ENCODE measurements at regions not wholly inside any gene's neighbourhood (a gene's known extent, or its start where the extent isn't known, plus 50 kb on each side); places are given as distances from the start of the nearest gene placed in this dataset.
"Not testable (repeated sequence)": the region's sequence is repeated elsewhere in the genome, so short reads cannot be mapped to it uniquely, and the experiment has no call there.

DNA sequence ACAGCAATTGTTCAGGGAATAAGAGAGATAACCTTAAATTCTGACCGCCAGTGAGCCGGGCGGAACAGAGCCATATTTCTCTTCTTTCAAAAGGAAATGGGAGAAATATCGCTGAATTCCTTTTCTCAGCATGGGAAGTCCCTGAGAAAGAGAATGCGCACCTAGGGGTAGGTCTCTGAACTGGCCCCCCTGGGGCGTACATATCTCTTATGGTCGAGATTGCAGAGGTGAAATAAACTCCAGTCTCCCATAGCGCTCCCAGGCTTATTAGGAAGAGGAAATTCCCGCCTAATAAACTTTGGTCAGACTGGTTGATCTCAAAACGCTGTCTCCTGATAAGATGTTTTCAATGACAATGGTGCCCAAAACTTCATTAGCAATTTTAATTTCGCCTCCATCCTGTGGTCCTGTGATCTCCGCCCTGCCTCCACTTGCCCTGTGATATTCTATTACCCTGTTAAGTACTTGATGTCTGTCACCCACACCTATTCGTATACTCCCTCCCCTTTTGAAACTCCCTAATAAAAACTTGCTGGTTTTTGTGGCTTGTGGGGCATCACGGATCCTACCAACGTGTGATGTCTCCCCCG lies 195.8 kb upstream of the HMCN1 start:
- not testable (repeated sequence) for DNase-seq

DNA sequence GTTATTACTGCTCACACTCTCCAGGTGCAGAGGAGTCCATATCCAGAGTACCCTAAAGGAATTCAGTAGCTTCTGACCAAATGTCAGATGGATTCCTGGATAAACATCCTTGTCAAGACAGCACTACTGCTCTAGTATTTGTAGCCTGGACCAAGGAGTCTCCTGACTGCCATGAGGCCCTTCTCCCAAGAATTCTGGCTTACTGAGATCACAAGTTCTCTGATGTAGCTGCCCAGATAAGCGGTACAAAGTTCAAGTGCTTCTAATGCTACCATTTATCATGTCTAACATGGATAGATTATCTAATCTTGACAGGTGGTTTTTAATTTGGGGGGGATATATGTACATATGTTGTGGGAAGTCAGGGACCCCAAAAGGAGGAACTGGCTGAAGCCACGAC lies 196.6 kb upstream of the HMCN1 start:
- DNase-seq, result no peak

DNA sequence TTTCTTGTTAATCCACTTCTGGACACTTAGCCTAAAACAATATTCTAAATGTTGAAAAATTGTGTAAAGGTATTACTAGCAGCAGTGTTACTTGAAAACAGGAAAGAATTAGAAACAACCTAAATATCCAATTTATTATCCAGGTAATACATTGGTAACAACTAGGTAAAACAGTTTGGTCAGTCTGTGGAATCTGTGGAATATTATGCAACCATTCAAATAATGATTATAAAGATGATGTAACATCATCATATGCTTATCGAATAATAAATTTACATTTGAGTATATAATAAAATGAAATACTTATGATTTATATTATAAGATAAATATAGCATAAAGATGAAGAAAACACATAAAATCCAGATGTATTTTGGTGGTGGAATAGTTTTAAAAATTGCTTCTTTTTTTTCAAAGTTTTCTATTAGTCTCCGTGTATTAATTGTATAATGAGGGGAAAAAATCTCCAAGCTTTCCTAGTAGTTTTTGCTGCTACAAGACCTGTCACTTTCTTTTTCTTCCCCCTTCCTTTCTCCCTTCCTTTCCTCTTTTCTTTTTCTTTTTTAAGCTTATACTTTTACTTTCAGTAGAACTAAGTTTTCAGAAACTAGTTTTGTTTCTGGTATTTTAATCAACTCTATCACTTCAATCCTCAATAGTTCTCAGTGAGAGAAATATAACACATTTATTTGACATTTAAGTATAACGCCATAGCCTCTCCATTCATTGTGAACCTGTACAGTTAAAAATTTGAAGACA lies 197.8 kb upstream of the HMCN1 start:
- DNase-seq, result no peak

DNA sequence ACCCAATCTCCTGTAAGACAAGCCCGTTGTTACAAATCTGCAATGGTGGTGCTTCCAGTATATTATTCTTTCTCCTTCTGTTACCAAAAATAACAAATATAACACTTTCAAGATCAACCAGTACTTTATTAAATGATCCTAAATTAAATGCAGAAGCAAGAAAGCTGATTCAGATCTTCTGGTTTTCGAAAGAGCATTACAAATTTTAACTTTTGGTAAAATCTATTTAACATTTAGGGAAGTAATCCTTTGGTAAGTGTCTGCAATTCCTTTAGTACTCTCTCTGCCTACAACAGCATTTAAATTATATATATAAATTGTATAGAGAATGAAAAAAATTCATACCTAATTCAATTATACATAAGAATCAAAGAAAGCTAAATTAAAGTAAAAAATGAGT lies 198.6 kb upstream of the HMCN1 start:
- no peak for DNase-seq

DNA sequence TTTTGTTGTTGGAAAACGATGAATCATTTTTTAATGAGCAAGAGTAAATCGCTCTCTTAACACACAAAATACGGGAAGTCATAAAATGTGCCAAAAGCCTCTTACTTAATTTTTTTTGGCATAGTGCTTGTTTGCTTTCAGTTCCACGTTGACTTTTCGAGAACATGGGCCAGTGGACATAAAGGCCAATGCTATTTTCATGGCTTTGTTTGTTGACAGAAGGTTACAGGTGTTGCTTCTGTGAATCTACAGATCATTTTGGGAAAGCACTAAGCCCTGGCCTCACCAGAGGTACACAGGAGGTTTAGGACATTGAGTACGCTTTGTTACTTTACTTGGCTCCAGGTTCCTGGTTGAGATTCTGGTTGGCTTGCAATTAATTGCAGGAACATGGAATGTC lies 199.4 kb upstream of the HMCN1 start:
- no peak for DNase-seq

DNA sequence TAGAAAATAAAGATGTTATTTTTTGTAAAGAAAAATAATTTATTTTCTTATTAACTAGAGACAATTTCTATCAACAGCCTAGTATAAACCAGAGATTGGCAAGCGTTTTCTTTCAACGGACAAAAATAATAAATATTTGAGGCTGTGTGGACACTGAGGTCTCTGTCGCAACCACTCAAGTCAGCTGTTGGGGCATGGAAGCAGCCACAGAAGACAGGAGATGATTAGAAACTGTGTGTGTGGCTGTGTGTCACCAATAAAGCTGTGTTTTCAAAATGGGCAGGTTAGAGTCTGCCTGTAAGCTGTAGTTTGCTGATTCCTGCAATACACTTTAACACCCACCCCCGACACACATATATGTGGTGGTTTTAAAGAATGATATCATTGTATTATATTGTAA lies 200.6 kb upstream of the HMCN1 start:
- no peak for DNase-seq

DNA sequence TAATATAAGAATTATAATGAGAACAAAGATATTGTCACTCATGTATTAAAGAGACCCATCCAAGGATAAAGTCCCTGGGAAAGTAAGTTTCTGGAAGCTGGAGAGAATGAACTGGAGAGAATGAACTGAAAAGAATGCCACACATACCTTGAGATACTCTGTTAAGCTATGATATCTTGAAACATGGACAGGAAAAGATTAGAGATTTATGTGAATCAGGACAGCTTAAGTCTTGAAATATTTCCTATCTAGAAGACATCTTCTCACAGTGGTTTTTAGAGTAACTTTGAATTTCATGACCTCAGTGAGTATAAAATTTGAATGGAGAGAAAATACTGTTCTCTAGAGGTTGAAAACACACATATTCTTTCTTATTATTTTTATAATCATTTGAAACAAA lies 201.3 kb upstream of the HMCN1 start:
- DNase-seq, result no peak

DNA sequence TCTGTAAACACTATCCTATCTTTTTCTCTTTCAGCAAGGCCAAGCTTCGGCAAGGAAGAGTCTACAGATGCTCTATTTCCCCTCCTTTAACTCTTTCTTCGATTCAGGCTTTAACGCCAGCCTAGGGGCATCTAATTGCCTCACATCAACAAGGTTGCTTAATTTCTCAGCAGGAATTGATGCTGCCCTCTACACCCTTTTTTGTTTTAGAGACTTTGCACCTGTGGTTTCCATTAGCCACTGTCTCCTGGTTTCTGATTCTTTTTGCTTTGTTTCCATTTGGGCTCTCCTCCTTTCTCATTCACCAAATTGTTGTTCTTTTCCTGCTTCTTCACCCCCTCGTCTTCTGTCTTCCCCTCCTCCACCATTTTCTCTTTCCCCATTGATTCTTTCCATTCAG lies 202.4 kb upstream of the HMCN1 start:
- no peak for DNase-seq

DNA sequence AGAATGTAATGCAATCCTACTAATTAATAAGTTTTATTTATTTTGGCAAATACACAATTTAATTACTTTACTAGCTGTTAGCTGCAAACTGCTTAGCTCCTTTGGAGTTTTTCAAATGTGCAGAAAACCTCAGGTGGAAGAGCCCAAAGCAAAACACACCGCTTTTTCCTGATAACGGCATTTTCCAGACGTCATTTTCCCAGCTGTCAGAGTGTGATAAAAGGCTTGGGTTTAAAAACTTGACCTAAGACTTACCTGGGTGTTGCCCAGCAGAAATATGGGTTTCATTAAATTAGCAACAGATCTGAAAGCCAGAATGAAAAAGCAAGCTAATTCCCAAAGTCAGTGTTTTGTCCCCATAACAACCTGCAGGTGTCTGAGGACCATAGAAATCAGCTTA lies 204.0 kb upstream of the HMCN1 start:
- no peak for DNase-seq

DNA sequence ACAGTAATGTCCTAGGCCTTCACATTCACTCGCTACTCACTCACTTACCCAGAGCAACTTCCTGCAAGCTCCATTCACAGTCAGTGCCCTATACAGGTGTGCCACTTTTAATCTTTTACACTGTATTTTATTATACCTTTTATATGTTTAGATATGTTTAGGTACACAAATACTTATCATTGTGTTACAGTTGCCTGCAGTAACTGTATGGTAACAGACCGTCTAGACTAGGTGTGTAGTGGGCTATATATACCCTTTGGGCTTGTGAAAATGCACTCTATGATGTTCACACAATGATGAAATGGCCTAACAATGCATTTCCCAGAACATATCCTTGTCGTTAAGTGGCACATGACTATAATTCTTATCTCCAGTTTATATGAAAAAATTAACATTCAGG lies 204.5 kb upstream of the HMCN1 start:
- no peak for DNase-seq

DNA sequence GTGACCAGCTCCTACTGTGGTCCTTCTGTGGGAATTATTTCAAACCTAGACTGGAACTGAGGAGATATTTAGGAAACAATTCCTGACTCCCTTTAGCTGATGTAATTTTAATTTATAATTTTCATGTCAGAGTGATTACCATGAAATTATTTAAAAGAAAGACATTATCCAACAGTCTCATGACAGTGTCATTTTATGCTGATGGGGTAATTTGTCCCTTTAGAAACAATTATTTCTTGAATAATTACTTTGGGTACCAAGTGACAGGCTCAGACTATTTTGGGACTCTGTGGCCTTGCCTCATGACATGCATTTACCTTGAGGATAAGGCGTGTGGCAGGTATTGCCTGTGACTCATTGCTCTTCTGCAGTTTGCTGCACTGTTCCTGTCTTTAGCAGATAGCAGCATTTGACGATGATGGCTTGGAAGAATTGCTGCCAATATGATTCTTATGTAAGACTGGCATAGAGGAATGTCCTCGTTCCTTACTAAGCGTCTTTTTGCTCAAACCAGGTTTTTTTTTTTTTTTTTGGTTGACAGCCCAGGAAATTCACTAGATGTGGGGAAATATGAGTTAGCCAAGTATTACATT lies 206.0 kb upstream of the HMCN1 start:
- no peak for DNase-seq

DNA sequence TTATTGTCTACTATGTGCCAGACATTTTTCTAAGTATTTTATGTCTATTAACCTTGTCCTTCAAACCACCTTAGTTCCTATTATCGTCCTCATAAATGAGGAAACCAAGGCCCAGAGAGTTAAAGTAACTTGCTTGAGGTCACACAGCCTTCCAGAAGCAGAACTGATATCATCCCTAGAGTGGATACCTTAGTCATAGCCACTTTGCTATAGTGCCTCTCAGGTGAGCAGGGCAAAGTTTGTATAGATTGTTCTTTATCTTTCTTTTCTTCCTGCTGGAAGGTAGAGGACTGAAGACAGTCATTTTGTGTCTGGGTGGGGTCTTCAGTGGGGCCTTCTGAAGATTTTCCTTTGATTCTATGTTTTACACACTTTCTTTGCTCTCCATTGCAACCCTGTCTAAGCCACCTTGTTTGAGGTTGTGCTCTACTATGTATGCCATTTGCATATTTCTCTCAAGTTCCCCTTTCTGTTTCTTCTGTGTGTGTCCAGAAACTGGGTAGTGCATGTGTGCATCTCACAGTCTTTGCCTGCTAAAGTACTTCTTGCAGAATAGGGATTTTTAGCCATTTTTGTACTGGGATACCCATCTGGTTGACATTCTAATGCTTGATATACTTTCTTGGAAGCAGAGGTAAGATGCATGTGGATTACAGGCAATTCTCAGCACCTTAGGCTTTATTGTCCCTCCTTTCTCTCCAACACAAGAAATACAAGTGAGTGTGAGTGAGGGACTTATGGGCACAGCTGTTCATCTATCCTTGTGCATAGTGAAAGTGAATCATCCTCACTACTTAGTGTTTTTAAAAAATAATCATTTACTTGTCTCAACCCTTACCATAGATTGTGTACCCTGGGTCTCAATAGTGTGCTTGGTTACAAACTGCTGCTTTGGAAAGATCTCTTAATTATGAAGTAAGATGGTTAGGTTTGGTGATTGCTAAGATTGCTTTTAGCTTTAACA lies 207.6 kb upstream of the HMCN1 start:
- DNase-seq, result no peak

DNA sequence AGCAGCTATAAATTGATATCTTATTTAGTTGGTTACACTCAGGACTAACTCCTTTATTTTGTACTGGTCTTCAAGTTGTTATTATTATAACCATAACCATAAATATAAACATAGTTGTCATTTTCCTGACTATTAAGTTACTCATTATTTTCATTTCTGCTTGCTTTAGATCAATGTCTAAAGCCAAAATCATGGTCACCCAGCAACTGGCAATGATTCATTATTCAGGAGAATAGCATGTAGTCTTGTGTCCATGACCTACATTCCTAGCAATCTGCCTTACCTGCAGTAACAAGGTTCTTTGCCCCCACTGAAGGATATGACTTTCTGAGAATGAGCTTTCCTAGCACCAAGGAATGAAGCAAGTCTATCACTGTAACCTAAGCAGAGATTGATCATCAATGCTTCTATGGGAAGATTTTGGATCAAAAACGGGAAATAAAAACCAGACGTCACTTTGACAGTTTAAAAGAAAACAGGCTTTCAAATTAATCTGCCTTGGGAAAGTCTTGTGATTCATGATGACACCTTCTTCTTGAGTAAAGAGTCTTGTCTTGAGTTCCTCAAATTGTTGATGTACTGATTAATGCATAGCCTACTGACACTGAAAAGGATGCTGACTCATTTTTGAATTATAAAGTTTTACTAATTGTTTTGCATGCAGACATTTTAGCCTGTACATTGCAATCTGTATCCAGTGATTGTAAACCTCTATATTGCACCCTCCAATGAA lies 203.3 kb upstream of the IVNS1ABP start:
- DNase-seq, result no peak

DNA sequence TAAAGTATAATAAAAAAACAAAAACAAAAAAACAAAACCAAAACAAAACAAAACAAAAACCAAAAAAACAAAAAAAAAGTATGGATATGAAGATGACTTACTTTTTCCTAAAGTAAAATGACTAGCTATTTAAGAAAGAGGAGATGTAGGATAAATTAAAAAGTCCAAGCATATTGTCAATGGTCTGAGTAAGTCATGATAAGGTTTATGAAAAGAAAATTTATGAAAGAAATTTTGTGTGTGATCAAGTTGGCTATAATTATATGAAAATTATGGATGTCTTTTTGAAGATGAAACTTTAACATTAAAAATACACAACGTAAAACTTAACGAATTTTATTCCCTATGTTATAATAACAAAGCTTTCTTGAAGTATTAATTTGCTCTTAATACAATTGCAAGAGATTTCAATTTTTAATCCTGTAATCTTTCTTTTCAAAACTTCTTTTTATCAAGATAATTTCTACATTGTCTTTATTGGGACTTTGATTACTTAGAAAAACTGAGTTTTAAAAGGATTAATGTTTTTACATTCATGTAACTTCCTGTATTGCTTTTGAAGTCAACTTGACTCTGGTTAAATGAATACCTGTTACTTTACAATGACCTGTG lies 200.9 kb upstream of the IVNS1ABP start:
- no peak for DNase-seq

DNA sequence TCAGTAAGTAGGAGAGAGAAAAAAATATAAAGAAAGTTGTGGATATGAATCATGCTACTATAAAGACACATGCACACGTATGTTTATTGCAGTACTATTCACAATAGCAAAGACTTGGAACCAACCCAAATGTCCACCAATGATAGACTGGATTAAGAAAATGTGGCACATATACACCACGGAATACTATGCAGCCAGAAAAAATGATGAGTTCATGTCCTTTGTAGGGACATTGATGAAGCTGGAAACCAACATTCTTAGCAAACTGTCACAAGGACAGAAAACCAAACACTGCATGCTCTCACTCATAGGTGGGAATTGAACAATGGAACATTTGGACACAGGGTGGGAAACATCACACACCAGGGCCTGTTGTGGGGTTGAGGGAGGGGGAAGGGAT lies 200.3 kb upstream of the IVNS1ABP start:
- not testable (repeated sequence) for DNase-seq

DNA sequence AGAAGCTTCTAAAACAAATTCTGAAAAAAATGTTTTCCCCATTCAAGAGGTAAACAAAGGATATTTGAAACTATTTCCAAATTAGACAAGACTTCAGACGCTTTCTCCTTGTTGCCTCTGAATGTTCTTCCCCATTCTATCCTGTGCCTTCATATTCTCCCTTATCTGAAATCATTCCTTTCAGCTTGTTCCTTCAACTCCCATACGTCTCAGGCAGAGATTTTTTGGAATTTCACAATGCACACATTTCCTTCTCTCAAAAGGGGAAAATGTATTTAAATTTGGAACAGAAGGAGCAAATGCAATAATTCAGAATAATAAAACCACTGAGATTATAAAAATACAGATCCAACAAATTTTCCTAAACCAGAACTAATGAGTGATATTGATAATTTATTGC lies 198.7 kb upstream of the IVNS1ABP start:
- no peak for DNase-seq

DNA sequence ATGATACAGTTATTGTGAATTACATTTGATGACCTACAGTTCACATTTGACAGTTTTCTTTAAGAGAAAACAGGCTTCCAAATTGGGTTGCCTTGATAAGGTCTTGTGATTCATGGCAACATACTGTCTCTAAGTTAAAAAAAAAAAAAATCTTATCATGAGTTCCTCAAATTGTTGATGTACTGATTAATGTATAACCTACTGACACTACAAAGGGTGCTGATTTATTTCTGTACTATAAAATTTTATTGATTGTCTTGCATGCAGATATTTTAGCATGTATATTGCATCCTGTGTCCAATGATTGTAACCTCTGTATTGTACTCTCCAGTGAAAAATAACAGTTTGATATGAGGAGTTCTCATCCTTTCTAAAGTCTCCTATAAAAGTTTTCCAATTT lies 197.3 kb upstream of the IVNS1ABP start:
- DNase-seq, result no peak

DNA sequence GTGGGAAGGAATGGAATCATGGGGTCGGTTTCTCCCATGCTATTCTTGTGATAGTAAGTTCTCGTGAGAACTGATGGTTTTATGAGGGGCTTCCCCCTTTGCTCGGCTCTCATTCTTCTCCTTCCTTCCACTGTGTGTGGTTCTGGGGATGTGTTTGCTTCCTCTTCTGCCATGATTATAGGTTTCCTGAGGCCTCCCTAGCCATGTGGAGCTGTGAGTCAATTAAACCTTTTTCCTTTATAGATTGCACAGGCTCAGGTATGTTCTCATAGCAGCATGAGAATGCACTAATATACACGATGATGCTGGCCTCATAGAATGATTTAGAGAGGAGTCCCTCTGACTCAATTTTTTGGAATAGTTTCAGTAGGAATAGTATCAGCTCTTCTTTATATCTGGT lies 195.4 kb upstream of the IVNS1ABP start:
- DNase-seq, result no peak

DNA sequence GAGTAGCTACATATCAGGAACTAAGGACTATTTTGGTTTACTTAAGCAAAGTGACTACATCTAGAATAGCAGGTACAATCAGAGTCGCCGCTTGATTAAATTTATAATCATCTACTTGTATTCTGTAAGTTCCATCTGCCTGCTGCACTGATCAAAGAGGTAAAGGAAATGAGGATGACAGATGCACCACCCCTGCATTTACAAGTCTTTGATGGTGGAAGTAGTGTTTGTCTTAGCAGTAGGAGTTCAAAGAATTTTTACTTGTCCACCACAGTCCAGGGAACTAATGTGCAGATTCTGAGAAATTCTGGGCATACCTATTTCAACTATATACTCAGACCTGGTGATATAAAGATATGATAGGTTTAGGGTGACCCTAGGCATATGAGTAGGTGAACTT lies 184.1 kb upstream of the IVNS1ABP start:
- no peak for DNase-seq

DNA sequence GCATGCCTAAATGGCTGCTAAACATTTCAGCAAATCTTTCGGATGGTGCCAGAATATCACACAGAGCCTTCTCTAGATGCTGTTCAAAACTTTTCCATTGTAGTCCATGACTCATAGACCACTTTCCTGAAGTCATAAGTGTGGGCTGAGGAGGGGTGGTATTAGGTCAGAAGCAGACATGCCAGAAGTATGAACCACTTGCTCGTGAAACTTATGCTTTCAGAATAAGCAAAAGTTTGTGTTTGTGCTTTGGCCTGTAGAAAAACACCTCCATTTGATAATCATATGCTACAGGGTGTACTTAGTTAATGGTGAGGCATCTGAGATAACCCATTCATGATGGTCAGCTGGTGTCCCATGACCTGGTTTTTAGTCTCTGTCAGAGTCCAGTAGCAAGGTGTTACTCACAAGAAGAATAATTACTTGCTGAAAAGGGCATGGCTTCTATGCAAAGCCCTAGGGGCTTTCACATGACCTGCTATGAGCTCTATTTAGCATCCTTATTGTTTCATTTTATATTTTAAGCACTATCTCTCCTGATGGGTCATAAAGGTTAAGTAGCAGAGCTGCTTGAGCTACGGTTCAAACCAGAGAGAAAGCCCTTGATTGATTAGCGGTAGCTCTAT lies 183.1 kb upstream of the IVNS1ABP start:
- no peak for DNase-seq

DNA sequence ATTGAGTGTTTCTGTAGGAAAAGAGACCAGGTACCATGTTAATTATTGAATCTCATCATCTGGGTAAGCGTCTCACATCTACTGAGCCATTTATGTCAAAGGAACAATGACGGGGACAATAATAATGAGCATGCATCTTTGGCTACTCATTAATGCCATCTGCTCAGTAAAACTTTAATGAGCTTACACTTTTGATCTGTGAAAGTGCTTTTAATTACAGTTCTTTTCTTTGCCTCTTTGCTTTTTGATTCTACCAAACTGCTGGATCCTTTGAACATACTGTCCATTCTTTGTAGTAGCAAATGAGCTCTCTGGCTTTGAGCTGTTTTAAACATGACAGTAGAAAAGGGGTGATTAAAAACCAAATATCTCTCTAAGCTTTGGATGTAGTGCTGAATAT lies 181.2 kb upstream of the IVNS1ABP start:
- no peak for DNase-seq

DNA sequence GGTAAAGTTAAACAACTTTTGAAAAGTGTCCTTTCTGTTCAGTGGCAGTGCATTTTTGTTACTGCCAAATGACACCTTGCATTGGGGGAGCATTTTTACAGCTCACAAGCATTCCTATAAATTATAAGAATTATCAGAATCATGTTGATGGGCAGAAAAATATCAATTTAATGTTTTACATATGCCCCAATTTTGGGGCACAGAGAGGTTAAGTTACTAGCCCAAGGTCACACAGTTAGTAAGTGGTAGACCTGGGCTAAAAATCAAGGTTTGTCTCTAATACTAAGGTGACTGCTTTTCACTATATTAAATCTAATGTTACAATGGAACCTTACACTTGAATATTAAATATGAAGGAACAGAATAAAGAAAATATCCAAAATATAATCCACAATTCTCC lies 180.1 kb upstream of the IVNS1ABP start:
- DNase-seq, result no peak
